ENCODE measurements at regions not wholly inside any gene's neighbourhood (a gene's known extent, or its start where the extent isn't known, plus 50 kb on each side); places are given as distances from the start of the nearest gene placed in this dataset.

DNA sequence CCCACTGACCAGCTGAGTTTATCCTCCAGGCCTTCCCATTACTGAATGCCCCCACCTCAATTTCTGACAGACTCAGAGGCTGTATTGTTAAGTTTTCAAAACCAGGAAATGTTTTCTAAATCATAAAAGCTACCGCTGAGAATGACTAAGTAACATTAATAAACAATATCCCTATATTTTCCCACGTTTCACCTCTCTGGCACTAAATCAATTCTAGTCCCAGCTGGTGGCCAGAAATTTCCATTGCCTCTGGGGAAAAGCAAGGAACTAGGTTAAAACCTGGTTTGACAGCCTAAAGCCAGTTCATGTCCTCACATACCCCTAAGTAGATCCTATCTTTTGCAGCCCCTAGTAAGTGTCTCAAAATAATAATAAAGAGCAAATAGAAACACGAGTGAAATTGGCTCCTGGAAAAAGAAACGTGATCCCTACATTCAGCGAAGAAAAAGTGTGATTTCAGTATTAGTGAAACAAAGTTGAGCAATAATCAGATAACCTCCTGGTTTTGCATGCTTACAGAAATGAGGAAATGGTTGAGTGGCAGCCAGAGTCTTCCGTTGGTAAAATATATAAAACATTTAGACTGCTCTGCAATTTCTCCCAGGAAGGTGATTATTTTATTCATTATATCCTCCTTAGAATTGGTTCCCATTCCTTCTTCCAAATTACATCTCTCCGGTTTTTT lies 110.9 kb downstream of the ESM1 start:
- TF ChIP-seq, protein P1, sequence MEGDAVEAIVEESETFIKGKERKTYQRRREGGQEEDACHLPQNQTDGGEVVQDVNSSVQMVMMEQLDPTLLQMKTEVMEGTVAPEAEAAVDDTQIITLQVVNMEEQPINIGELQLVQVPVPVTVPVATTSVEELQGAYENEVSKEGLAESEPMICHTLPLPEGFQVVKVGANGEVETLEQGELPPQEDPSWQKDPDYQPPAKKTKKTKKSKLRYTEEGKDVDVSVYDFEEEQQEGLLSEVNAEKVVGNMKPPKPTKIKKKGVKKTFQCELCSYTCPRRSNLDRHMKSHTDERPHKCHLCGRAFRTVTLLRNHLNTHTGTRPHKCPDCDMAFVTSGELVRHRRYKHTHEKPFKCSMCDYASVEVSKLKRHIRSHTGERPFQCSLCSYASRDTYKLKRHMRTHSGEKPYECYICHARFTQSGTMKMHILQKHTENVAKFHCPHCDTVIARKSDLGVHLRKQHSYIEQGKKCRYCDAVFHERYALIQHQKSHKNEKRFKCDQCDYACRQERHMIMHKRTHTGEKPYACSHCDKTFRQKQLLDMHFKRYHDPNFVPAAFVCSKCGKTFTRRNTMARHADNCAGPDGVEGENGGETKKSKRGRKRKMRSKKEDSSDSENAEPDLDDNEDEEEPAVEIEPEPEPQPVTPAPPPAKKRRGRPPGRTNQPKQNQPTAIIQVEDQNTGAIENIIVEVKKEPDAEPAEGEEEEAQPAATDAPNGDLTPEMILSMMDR (IDR thresholded peaks at IDR 0.05): no peak
- TF ChIP-seq POLR2A (IDR thresholded peaks at IDR 0.05): no peak
